Activated naive CD4-positive, alpha-beta T cell treated with anti-CD3 and anti-CD28 coated beads, Interleukin-2, amount 50 U/mL, for 72 hours (primary cell): ENCODE measurements at regions not wholly inside any gene's neighbourhood (a gene's known extent, or its start where the extent isn't known, plus 50 kb on each side); places are given as distances from the start of the nearest gene placed in this dataset.
"Not testable (repeated sequence)": the region's sequence is repeated elsewhere in the genome, so short reads cannot be mapped to it uniquely, and the experiment has no call there.

Experiments used
- ATAC-seq, 2 donors: fragments of 150-1000 bp; cut with Tn5 transposase; 2 replicates each; pipeline ENCODE4 v1.10.0; 2021; ENCODE audit warnings: mild to moderate bottlenecking in 2 of 2, moderate library complexity in 2 of 2
- DNase-seq, 2 donors: peaks; one replicate each; pipeline ENCODE4 v3.0.0; 2021 to 2022; ENCODE audit warnings: low spot score in 2 of 2
- H3K27ac Mint-ChIP-seq, 2 donors: one replicate each; pipeline ENCODE4 v1.8.0; 2022; ENCODE audit warnings: mild to moderate bottlenecking in 2 of 2, mixed read lengths in 2 of 2
- H3K36me3 Mint-ChIP-seq, 2 donors: one replicate each; pipeline ENCODE4 v1.8.0; 2022; ENCODE audit warnings: mixed read lengths in 2 of 2
- H3K9me3 Mint-ChIP-seq, 2 donors: one replicate each; pipeline ENCODE4 v1.8.0; 2022; ENCODE audit warnings: mixed read lengths in 2 of 2

DNA sequence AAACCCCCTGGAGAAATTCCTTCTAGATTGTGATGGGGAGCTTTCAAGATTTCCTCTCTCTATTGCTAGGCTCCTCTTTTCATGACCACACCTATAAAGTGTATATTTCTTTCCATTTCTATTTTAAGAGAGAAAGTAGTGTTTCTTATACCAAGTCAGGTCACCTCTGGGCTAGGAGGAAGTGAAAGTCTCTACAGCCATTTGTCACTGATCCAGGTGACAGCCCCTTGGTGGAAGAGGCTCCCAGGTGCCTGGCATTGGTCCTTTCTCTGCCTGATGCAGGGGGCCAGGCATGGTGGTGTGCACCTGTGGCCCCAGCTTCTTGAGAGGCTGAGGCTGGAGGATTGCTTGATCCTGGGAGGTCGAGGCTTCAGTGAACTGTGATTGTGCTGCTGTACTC, 64.7 kb downstream of the DHCR7 start:
- DNase-seq, result no peak
- H3K36me3 Mint-ChIP-seq, result peaks cover 0 to 5% of the 10 kb centered on the region in 2 donors

DNA sequence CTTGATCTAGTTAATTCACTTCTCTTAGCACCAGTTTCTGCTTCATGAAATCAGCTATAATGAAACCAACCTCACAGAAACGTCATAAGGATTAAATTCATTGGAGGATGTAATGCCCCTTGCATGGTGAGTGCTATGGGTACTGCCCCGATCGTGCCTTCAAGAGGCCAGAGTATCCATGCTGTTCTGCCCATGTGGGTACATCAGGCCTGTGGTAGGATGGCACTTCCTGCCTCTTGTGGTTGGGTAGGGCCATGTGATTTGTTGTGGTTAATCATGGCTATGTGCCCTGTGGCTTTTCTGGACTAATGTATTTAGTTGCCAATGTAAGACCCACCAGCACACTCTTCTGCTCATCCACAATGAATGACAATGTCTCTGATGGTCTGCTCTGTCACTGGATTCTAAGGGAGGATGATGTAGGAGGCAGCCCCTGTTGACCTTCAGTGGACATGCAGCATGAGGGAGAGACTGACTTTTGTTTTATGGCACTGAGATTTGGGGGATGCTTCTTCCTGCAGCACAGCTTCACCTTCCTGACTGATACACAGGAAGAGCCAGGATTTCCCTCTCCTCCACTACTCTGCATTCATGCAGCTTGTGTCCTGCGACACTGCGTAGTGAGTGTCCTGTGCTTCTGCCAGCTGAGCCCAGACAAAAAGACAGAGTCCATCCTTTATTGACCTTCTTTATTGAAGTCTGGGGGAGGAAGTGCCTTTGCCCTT, 66.2 kb downstream of the DHCR7 start:
- peaks cover 8 to 19% of the 10 kb centered on the region in 2 donors for H3K9me3 Mint-ChIP-seq
- ATAC-seq (no peak), DNase-seq (no peak)
- peaks cover 0 to 5% of the 10 kb centered on the region in 2 donors for H3K36me3 Mint-ChIP-seq
- no peak overlapping the region for H3K27ac Mint-ChIP-seq

More for the DNA sequence above, 64.7 kb downstream of the DHCR7 start:
- H3K9me3 Mint-ChIP-seq, result peaks cover 19 to 22% of the 10 kb centered on the region in 2 donors
- no peak overlapping the region for H3K27ac Mint-ChIP-seq
- ATAC-seq, result no peak

DNA sequence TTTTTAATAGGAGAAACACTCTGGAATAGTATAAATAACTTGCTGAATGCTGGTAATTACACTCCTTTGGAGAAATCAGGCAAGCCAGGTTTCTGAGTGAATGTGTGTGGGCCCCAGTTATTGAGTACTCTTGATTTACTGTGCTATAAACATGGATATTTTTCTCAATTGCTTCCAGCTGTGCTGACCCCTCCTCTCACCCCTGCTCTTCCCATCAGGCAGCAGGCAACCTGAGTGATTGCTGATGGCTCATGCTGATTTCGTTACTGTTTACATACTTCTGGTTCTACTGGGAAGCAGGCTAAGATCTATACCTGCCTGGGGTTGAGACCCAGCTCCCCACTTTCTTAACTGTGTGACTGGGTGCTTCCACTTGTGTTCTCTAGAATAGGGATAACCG, 68.5 kb downstream of the DHCR7 start:
- peaks cover 0 to 5% of the 10 kb centered on the region in 2 donors for H3K36me3 Mint-ChIP-seq
- peaks cover 8 to 28% of the 10 kb centered on the region in 2 donors for H3K9me3 Mint-ChIP-seq
- no peak overlapping the region for H3K27ac Mint-ChIP-seq
- DNase-seq (no peak), ATAC-seq (no peak)

DNA sequence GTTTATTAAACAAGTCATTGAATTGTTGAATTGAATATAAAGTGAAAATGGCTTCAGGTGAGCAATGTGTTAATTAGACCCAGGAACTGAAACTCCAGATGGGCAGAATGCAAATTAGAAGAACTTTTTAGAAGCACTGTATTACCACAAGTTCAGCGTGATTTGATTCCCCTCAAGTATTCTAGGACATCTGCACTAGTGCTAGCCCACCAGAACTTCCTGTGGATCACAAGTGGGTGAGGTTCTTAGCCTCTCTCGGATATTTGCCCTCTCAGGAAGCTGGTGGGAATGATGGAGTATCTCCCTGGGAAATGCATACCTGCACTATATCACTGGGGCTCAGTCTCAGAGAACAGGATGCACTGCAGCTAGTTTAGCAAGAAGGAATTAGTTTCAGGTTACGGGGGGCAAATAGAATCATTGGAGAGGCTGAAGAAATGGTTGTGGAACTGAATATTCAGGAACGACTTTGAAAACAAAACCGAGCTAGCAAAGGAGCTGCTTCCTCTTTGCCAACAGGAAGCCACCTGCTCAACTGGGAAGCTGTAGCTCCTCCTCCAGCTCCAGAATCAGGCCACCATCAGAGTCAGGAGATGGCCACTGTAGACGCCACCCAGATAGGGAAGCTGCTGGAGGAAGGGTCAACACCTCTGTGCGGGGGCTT, 74.3 kb downstream of the DHCR7 start:
- peaks cover 0 to 2% of the 10 kb centered on the region in 2 donors for H3K36me3 Mint-ChIP-seq
- peaks cover 3 to 20% of the 10 kb centered on the region in 2 donors for H3K9me3 Mint-ChIP-seq
- ATAC-seq (no peak), DNase-seq (no peak)
- H3K27ac Mint-ChIP-seq, result no peak overlapping the region

DNA sequence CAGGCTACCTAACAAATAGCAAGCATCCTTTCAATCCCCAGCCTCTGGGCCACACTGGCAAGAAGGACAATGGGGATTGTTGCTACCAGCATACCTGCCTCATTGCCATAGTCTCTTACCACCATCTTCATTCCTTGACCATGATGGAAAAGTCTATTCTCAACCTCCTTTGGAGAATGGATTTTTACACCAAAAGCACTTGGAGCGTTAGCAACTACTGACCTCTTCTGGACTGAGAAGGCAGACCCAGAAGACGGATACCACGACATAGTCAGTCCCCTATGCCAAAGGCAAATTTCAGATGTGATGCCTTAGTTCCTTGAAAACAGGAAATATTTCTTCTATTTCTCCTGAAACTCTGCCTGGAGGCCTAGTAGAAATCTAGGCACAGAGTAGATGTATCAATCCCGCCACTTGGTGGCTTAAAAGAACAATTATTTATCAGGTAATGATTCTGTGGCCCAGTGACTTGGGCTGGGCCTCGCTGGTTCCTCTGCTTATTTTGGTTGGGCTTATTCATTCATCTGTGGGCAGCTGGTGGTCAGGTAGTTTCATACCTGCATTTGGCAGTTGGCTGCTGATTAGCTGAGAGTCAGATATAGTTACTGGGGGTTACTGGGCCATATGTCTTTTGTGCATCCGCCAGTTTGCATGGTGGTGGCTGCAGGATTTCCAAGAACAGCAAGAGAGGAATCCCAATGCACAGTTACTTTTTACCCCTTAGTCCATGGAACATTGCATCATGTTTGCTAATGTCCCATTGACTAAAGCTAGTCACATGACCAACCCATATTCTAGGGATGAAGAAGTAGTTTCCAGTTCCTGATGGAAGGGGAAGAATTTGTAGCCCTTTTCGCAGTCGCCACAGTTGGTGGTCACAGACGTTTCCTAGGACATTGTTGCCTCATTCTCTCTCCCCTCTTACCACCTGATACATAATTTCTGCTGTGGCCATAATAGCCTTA, 75.2 kb downstream of the DHCR7 start:
- no peak for ATAC-seq
- H3K27ac Mint-ChIP-seq, result no peak overlapping the region
- peaks cover 0 to 11% of the 10 kb centered on the region in 2 donors for H3K9me3 Mint-ChIP-seq
- no peak for DNase-seq
- H3K36me3 Mint-ChIP-seq, result no peaks in the 10 kb centered on the region

DNA sequence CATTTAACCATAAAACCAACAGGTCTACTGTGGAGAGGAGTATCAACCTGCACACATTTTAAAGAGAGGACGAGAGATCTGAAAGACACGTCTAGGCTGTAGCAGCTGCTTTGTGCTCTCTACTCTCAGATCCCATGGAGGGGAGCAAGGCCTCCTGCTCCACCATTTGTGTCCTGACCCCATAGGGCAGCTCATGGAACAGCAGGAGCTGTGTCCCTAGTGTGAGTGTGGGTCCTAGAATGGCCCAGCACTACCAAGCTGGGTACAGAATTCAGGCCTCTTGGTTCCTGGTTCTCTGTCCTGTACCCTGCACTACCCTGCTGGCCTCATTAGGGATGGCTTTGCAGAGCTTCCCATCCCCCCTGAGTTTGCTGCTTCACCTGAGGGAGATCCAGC, 76.5 kb downstream of the DHCR7 start:
- H3K27ac Mint-ChIP-seq, result no peak overlapping the region
- DNase-seq, result no peak
- H3K36me3 Mint-ChIP-seq, result no peaks in the 10 kb centered on the region
- H3K9me3 Mint-ChIP-seq, result peaks cover 0 to 8% of the 10 kb centered on the region in 2 donors
- no peak for ATAC-seq

DNA sequence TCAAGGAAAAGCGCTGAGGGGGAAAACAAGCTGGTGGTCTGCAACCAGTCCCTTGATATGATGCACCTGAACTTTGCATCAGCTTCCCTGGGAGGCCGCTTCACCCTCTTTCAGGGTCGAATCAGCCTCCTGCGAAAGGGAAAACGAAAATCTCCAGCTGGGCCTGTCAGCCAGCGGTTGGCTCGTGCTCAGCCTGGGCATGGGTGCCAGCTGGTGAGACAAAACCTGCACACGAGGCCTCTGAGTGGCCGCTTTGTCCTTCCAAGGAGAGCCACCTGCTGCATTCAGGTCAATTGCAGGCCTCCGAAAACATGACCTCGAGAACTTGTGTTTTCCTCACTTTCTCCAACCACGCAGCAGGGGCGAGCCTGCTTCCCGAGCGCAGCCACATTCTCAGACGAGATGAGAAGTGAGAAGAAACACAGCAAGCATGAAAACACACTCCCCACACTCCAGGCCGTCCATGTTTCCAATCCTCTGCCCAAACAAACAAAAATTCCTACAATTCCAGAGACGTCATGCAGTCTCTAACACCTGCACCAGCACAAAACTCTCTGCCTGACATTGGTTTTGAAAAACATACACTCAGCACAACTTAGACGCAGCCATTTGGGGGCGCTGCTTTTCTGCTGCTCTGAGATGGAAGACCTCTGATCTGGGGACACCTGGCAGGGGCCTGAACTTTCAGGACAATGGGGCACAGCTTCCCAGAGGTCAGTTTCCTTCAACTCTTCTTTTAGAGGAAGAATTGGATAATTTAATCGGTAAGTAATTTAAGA, 77.1 kb downstream of the DHCR7 start:
- DNase-seq (no peak), ATAC-seq (no peak)
- Mint-ChIP-seq H3K36me3 (no peaks in the 10 kb centered on the region), H3K27ac (no peak overlapping the region), H3K9me3 (peaks cover 0 to 2% of the 10 kb centered on the region in 2 donors)

DNA sequence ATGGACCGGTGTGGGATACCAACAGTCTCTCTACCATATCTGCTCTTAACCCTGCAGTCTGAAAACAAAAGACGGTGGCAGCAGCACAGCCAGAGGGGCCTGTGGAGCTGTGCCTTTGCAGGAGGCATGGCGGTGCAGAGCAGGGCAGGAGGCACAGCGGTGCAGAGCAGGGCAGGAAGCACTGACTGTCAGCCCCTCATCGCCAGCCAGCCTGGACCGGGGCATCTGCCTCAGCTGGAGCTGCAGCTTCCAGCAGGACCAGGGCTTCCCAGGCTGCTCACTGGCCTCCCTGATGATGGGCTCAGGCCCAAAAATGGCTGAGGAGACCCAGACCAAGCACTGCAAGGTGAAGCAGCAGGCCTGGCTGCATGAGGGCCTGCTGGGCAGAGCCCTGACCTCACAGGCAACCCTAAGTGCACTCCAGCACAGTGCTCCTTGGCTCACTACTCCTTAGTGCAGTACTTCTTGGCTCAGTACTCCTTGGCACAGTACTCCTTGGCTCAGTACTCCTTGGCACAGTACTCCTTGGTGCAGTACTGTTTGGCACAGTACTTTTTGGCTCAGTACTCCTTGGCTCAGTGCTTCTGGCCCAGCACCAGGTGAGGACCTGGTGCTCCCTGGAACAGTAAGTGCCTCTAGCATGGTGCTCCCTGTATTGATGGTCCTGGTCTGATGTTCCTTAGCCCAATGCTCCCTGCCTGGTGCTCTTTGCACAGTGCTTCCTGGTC, 78.0 kb downstream of the DHCR7 start:
- Mint-ChIP-seq H3K36me3 (no peaks in the 10 kb centered on the region), H3K9me3 (no peaks in the 10 kb centered on the region), H3K27ac (no peak overlapping the region)
- DNase-seq (no peak), ATAC-seq (no peak)

DNA sequence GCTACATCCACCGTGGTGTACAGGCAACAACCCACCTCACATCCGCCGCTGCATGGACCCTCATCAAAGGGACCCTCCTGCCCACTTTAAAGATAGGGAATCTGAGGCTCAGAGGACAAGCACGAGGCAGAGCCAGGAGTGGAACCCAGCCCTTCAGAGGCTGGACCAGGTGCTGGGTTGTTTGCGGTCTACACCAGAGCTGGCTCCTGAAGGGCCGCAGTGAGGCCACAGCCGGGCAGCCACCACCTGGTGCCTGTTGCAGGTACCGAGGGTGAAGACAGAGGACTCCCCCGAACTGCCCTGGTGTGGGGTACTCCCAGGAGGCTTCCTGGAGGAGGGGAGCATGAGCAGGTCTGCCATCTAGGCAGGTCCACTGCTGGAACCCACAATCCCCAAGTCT, 78.8 kb downstream of the DHCR7 start:
- Mint-ChIP-seq H3K36me3 (no peaks in the 10 kb centered on the region), H3K9me3 (no peaks in the 10 kb centered on the region), H3K27ac (no peak overlapping the region)
- ATAC-seq (no peak), DNase-seq (no peak)

DNA sequence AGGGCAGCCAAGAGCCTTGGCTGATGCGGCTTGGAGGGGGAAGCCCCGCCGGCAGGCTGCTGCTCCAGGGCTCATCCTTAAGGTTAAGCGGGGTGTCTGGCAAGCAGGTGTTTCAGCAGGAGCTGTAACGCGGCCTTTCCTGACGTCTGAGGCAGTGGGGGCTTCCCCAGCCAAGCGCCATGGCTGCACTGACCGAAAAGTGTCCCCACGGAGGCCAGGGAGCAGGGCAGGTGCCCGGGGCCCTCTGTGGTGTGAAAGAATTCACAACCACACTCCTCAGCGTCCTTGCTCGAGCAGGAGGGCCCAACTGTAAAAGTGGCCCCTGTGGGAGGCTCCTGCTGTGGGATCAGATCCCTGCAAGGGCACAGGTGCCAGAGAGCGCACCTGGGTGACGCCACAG, 79.2 kb downstream of the DHCR7 start:
- no peak for DNase-seq
- no peak for ATAC-seq
- Mint-ChIP-seq H3K9me3 (no peaks in the 10 kb centered on the region), H3K36me3 (no peaks in the 10 kb centered on the region), H3K27ac (no peak overlapping the region)

DNA sequence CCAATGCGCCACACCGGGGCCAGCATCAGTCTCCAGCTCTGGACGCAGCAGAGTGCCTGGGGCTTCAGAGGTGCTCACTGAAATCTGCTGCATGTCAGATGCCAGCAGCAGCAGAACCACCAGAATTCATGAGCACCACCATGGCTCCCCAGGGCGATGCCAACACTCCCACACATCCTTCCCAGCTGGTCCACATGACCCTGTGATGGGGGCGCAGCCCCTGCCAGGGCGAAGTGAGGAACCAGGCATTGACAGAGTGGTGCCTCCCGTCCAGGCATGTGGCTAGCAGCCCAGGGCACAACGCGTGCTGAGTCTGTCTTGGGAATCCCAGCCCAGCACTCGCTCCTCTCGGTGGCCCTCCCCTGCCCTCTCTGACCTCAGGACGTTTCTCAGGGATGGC, 80.4 kb downstream of the DHCR7 start:
- Mint-ChIP-seq H3K27ac (no peak overlapping the region), H3K9me3 (no peaks in the 10 kb centered on the region), H3K36me3 (no peaks in the 10 kb centered on the region)
- DNase-seq (no peak), ATAC-seq (no peak)

DNA sequence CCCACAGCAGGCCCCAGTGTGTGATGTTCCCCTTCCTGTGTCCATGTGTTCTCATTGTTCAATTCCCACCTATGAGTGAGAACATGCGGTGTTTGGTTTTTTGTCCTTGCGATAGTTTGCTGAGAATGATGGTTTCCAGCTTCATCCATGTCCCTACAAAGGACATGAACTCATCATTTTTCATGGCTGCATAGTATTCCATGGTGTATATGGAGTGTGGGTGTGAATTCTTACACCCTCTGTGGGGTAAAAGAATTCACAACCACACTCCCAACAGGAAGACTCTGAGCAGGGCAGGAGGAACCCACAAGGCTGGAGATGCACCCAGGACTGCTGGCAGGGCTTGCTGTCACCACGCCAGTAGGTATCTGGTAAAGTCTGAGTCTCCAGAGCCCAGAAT, 80.9 kb downstream of the DHCR7 start:
- not testable (repeated sequence) for H3K36me3 Mint-ChIP-seq, ATAC-seq, DNase-seq, H3K27ac Mint-ChIP-seq, H3K9me3 Mint-ChIP-seq

DNA sequence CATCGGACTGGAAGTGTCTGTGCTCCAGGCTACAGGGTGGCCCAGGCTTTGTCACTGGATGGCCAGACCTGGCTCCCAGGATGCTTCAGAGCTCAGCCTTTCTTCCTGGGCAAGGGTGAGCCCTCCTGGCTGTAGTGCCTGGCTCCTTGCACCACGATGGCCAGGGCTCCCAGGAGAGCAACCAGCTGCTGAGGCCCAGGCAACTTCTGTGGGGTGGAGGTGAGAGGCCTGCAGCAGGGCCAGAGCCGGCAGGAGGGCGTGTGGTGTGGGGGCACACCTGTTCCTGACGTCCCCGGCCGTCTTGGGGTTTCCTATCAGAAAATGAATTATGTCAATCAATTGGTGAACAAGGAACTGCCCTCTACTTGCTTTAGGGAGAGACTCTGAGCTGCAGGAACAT, 82.1 kb downstream of the DHCR7 start:
- no peak for ATAC-seq
- Mint-ChIP-seq H3K36me3 (no peaks in the 10 kb centered on the region), H3K9me3 (no peaks in the 10 kb centered on the region), H3K27ac (no peak overlapping the region)
- no peak for DNase-seq

DNA sequence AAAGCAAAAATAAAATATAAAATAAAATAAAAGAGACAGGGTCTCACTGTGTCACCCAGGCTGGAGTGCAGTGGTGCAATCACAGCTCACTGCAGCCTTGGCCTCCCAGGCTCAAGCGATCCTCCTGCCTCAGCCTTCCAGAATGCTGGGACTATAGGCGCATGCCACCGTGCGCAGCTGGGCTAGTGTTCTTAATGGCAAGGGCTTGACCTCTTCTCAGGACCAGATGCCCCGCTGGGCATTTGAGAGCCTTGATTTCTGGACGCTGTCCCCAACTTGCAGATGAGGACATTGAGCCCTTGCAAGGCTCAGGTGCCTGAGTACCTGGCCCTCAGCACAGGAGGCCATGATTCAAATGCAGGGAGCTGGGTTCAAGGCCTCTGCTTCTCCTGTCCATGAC, 82.6 kb downstream of the DHCR7 start:
- no peaks in the 10 kb centered on the region for H3K36me3 Mint-ChIP-seq
- no peak overlapping the region for H3K27ac Mint-ChIP-seq
- H3K9me3 Mint-ChIP-seq, result no peaks in the 10 kb centered on the region
- no peak for DNase-seq
- ATAC-seq, result no peak

DNA sequence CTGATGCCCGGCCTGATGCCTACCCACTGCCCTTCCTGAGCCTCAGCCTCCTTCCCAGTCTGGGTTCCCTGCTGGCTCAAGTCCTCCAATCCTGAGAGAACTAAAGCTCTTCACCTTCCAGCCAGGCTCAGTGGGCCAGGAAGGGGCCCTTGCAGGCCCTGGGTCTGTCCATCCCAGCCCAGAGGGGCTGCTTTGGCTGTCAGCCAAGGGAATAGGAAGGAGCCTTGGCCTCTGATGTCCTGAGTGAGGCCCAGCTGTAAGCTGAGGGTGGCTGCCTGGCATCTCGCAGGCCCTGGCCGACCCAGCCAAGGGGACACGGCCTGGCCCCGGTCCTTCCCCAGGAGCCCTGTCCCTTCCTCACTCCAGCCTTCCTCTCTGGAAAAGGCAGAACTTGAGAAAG, 83.4 kb downstream of the DHCR7 start:
- Mint-ChIP-seq H3K27ac (no peak overlapping the region), H3K9me3 (no peaks in the 10 kb centered on the region), H3K36me3 (no peaks in the 10 kb centered on the region)
- ATAC-seq, result no peak
- no peak for DNase-seq

DNA sequence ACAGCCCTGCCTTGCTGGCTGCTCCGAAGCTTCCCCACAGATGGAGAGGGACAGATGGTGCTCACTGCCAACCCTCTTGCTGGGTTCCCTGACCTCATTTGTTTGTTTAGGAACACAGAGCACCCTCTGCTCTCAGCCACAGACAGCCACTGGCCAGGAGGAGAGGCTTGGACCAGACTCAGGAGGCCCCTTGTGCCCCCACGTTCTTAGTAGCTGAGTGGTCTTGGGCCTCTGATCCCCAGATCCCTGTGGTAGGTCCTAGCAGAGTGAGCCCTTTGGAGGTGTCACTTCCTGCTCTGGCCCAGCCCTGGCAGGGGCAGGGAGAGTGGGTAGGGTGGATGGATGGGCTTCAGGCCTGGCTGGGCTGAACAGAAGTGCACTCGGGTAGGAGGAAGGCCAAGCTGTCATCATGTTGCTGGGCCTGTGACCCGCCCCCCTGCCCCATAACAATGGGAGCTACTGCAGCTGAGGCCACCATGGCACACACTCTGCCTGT, 84.0 kb downstream of the DHCR7 start:
- Mint-ChIP-seq H3K36me3 (no peaks in the 10 kb centered on the region), H3K9me3 (peaks cover 0 to 2% of the 10 kb centered on the region in 2 donors), H3K27ac (no peak overlapping the region)
- DNase-seq, result no peak
- no peak for ATAC-seq
